Astrocyte of the cerebellum (primary cell): ENCODE measurements at regions not wholly inside any gene's neighbourhood (a gene's known extent, or its start where the extent isn't known, plus 50 kb on each side); places are given as distances from the start of the nearest gene placed in this dataset.

ENCODE experiments used
- DNase-seq: peaks from one replicate; pipeline ENCODE4 v3.0.0-alpha.2; 2011; ENCODE audit warnings: low read depth
- H3K4me3 ChIP-seq: 2 replicates; pipeline ENCODE4 v1.5.1; 2011; ENCODE audit warnings: mild to moderate bottlenecking, low read depth, low read length, moderate library complexity
- in situ Hi-C: cut with HindIII; loops from 2 replicates; pipeline ENCODE4 v1.10.0; 2017; ENCODE audit warnings: low sequenced_read_pairs
- TF ChIP-seq, protein P1 (sequence below): IDR thresholded peaks from 2 replicates; pipeline ENCODE4 v1.5.1; 2012; ENCODE audit warnings: low read length, low read depth, moderate library complexity, mild to moderate bottlenecking; ENCODE audit errors: missing control alignments

DNA sequence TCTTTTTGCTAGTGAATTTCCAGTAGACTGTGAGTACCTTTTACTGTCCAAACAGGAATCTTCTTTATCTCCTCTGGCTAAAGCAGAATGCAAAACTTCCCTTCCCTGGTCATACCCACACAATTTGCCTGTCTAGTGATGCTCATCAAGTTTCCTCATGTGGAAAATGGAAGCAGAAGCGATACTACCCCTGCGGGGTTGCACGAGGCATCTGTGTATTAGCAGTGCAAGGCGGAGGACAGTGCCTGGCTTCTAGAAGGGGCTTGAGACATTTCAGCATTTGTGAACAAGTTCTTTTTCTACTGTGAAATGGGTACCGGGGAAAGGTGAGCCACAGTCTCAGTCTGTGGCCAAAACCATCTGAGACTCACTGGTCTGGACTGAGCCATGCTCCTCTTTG, 340.9 kb downstream of the AACS start:
- in situ Hi-C loops = no loop called here
- TF ChIP-seq, protein P1, sequence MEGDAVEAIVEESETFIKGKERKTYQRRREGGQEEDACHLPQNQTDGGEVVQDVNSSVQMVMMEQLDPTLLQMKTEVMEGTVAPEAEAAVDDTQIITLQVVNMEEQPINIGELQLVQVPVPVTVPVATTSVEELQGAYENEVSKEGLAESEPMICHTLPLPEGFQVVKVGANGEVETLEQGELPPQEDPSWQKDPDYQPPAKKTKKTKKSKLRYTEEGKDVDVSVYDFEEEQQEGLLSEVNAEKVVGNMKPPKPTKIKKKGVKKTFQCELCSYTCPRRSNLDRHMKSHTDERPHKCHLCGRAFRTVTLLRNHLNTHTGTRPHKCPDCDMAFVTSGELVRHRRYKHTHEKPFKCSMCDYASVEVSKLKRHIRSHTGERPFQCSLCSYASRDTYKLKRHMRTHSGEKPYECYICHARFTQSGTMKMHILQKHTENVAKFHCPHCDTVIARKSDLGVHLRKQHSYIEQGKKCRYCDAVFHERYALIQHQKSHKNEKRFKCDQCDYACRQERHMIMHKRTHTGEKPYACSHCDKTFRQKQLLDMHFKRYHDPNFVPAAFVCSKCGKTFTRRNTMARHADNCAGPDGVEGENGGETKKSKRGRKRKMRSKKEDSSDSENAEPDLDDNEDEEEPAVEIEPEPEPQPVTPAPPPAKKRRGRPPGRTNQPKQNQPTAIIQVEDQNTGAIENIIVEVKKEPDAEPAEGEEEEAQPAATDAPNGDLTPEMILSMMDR = no peak
- H3K4me3 ChIP-seq = no peak overlapping the region
- DNase-seq = no peak

DNA sequence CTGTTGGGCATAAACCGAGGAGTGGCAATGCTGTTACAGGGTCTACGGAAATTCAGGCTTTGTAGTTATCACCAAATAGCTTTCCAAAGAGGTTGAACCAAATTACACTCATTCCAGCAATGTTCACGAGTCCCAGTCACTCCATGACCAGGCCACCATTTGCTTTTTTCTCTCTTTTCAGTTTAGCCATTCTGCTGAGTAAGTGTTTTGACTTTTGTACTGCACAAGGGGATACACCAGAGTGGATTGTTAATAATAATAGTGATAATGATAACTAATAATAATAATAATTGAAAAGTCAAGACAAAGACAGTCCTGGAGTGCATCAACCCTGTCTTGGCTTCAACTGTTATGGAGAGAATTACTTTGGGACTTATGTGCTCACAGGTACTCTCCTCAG, 343.5 kb downstream of the AACS start:
- no peak for DNase-seq
- no peak overlapping the region for H3K4me3 ChIP-seq
- in situ Hi-C loops = no loop called here
- TF ChIP-seq, protein P1 = no peak

DNA sequence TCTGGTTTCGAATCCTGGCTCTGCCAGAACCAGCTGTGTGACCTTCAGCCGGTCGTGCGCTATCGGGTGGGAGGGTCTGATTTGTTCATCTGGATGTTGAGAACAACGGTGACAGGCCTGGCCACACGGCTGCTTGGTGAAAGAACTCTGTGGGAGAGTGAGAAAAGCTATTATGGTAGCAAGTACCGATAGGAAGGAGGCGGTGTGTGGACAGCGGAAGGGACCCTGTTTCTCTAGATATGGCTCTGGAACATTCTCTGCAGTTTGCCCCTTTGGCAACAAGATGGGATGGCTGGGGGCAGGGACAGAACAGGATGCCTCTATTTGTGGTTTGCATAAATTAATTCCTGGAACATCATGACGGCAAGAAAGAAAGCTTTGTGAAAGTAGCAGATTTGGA, 347.3 kb downstream of the AACS start:
- in situ Hi-C loops = no loop called here
- DNase-seq = no peak
- H3K4me3 ChIP-seq = no peak overlapping the region
- TF ChIP-seq, protein P1 = no peak

DNA sequence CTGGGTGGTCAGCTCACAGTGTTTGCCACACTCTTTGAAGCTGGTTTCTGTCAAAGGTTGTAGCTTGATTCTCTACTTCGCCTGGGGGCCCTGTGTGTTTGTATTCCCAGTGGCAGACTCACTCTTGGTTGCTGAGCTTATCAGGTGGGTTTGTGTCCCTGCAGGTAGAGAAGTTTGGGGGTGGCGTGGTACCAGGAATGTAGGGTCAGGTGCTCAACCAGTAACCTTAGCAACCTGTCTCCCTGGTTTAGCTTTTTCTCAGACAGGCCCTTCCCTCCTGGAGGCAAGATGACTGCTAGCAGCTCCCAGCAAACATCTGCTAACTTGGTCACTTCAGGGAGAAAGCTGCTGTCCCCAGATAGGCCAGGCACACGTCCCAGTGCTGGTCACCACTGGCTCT, 352.2 kb downstream of the AACS start:
- H3K4me3 ChIP-seq = no peak overlapping the region
- no peak for DNase-seq
- TF ChIP-seq, protein P1 = no peak
- in situ Hi-C loops = no loop called here

DNA sequence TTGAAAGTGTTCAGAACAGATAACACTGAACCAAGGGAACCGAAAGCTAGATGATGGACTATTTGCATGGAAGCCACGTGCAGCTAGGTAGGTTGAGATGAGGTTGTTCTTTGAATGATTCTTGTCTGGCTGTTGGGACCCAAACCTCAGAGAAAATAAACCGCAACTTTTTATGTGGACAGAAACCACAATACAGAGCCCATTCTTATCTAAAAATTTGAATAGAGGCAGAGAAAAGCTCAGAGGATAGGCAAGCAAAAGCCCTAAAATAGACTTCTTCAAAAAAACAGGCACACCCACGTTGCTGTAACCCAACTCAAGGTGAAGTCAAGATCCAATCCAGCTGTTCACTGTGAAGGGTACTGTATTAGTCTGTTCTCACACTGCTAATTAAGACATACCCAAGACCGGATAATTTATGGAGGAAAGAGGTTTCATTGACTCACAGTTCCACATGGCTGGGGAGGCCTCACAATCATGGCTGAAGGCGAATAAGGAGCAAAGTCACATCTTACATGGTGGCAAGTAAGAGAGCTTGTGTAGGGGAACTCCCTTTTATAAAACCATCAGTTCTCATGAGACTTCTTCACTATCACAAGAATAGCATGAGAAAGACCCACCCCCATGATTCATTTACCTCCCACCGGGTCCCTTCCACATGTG, 353.8 kb downstream of the AACS start:
- H3K4me3 ChIP-seq = no peak overlapping the region
- in situ Hi-C loops = no loop called here
- DNase-seq = no peak
- TF ChIP-seq, protein P1 = no peak

DNA sequence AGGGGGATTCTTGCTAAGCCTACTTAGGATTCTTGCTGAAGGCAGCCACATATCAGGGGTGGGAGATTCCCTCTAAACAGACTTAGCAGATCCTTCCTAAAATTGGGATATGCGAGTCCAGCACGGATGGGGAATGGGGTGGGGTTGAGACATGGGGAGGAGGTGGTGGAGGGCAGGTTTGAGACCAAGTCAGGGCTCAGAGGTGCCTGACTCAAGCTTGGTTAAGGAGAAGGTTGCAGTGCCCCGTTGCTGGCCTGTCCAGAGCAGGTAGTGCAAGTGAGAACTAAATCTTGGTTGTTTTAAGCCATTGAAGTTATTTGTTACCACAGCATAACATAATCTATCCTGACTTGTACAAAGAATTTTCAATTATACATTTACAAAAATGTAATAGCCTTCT, 359.7 kb downstream of the AACS start:
- TF ChIP-seq, protein P1 = no peak
- H3K4me3 ChIP-seq = no peak overlapping the region
- DNase-seq = no peak
- in situ Hi-C loops = no loop called here

DNA sequence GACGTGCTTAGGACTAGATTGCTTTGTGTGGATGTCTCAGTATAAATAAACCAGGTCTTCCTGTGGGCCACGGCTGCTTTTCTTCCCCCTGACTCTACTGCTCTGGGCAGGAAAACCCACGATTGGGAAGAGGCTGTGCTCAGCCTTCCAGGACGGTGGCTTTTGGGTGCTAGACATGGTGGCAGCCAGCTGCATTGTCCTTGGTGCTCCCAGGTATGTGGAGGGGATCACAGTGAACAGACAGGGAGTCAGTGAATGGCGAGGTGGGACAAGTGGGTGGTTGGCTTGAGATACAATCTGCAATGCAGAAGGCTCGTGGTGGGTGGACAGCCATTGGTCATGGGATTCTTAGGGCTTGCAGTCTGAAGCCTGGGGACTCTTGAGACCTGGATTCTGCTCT, 366.3 kb downstream of the AACS start:
- H3K4me3 ChIP-seq = no peak overlapping the region
- DNase-seq = no peak
- in situ Hi-C loops = no loop called here
- TF ChIP-seq, protein P1 = no peak
